PFSK-1 (cell line): ENCODE measurements at regions not wholly inside any gene's neighbourhood (a gene's known extent, or its start where the extent isn't known, plus 50 kb on each side); places are given as distances from the start of the nearest gene placed in this dataset.

Source experiments
- FOXP2 ChIP-seq: optimal IDR thresholded peaks from 2 replicates; pipeline ENCODE3; 2011; ENCODE audit warnings: borderline replicate concordance, control low read depth, inconsistent platforms; ENCODE audit not compliant: insufficient read depth; ENCODE audit errors: extremely low read length, extremely low read depth
- POLR2AphosphoS5 ChIP-seq: IDR thresholded peaks from 2 replicates; pipeline ENCODE4 v1.6.1; 2012; ENCODE audit warnings: low read depth, mild to moderate bottlenecking, control low read depth, low read length, moderate library complexity
- SIN3A ChIP-seq: IDR thresholded peaks from 2 replicates; pipeline ENCODE4 v1.6.1; 2012; ENCODE audit warnings: mild to moderate bottlenecking, low read length, moderate library complexity, borderline replicate concordance; ENCODE audit not compliant: insufficient read depth
- TAF1 ChIP-seq: IDR thresholded peaks from 2 replicates; pipeline ENCODE4 v1.6.1; 2012; ENCODE audit warnings: low read length, control low read depth, borderline replicate concordance; ENCODE audit not compliant: insufficient read depth
- TF ChIP-seq, protein P1 (sequence below), 2 experiments: IDR thresholded peaks; 2 replicates each; pipeline versions ENCODE4 v1.6.1 to v1.8.0; 2011 to 2012; ENCODE audit warnings: low read depth in 2 of 2, low read length in 2 of 2, control low read depth in 1 of 2, inconsistent platforms in 1 of 2, mild to moderate bottlenecking in 1 of 2, moderate library complexity in 1 of 2; ENCODE audit not compliant: insufficient read depth in 1 of 2

DNA sequence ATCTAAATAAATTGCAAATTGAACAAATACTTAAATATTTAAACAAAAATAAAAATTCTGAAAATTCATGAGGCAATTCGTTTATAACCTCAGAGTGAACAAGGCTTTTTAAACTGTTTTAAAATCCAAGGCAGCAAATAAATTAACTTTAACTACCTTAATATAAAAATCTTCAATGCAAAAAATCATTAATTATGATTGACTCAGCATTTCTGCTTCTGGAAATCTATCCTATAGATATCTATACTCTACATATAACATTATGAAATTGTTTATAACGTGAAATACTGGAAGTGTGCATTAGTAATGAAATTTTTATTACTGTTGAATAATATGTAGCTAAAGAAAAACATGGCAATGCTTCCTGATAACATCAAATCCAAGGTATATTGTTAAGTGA, 92.4 kb downstream of the ADAMTS1 start:
- TF ChIP-seq POLR2AphosphoS5 (no peak), SIN3A (no peak), TAF1 (no peak), FOXP2 (no peak)
- TF ChIP-seq, protein P1, sequence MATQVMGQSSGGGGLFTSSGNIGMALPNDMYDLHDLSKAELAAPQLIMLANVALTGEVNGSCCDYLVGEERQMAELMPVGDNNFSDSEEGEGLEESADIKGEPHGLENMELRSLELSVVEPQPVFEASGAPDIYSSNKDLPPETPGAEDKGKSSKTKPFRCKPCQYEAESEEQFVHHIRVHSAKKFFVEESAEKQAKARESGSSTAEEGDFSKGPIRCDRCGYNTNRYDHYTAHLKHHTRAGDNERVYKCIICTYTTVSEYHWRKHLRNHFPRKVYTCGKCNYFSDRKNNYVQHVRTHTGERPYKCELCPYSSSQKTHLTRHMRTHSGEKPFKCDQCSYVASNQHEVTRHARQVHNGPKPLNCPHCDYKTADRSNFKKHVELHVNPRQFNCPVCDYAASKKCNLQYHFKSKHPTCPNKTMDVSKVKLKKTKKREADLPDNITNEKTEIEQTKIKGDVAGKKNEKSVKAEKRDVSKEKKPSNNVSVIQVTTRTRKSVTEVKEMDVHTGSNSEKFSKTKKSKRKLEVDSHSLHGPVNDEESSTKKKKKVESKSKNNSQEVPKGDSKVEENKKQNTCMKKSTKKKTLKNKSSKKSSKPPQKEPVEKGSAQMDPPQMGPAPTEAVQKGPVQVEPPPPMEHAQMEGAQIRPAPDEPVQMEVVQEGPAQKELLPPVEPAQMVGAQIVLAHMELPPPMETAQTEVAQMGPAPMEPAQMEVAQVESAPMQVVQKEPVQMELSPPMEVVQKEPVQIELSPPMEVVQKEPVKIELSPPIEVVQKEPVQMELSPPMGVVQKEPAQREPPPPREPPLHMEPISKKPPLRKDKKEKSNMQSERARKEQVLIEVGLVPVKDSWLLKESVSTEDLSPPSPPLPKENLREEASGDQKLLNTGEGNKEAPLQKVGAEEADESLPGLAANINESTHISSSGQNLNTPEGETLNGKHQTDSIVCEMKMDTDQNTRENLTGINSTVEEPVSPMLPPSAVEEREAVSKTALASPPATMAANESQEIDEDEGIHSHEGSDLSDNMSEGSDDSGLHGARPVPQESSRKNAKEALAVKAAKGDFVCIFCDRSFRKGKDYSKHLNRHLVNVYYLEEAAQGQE (IDR thresholded peaks at IDR 0.05; ENCODE audit: insufficient read depth in 1 of 2, low read depth in 2 of 2, low read length in 2 of 2), result no peak
